OCI-LY3 (cell line): ENCODE measurements at regions not wholly inside any gene's neighbourhood (a gene's known extent, or its start where the extent isn't known, plus 50 kb on each side); places are given as distances from the start of the nearest gene placed in this dataset.

ENCODE experiments used
- H2AFZ ChIP-seq: fragments of 200-600, 300-600 bp; shearing (Covaris generic); 2 replicates; pipeline ENCODE4 v1.6.0; 2014; ENCODE audit warnings: antibody characterized with exemption, low read depth, low read length
- H3K27ac ChIP-seq: fragments of 200-600, 300-600 bp; sonication (generic); 2 replicates; pipeline ENCODE4 v1.5.1; 2014; ENCODE audit warnings: mild to moderate bottlenecking, low read length, moderate library complexity, mixed read lengths
- H3K27me3 ChIP-seq: fragments of 200-600, 300-600 bp; sonication (generic); 2 replicates; pipeline ENCODE4 v1.6.1; 2014; ENCODE audit warnings: low read depth, low read length, mixed read lengths
- H3K36me3 ChIP-seq: fragments of 200-600, 300-600 bp; sonication (generic); replicated peaks from 2 replicates; pipeline ENCODE3; 2014; ENCODE audit warnings: low read depth, low read length, mixed read lengths
- H3K4me1 ChIP-seq: fragments of 300-600, 200-600 bp; sonication (generic); 2 replicates; pipeline ENCODE4 v1.6.1; 2014; ENCODE audit warnings: low read length, mixed read lengths
- H3K4me2 ChIP-seq: fragments of 200-600, 300-600 bp; sonication (generic); 2 replicates; pipeline ENCODE4 v1.6.1; 2014; ENCODE audit warnings: low read length, mixed read lengths
- H3K4me3 ChIP-seq: fragments of 300-600, 200-600 bp; sonication (generic); 2 replicates; pipeline ENCODE4 v1.5.1; 2014; ENCODE audit warnings: antibody characterized with exemption, mild to moderate bottlenecking, low read length, moderate library complexity
- H3K79me2 ChIP-seq: fragments of 300-600, 200-600 bp; shearing (Covaris generic); 2 replicates; pipeline ENCODE4 v1.6.1; 2014; ENCODE audit warnings: mild to moderate bottlenecking, low read length, mixed read lengths
- H3K9ac ChIP-seq: fragments of 300-600, 200-600 bp; shearing (Covaris generic); 2 replicates; pipeline ENCODE4 v1.6.0; 2014; ENCODE audit warnings: mild to moderate bottlenecking, low read length, moderate library complexity
- H3K9me3 ChIP-seq: fragments of 200-600, 300-600 bp; shearing (Covaris generic); 2 replicates; pipeline ENCODE4 v1.6.1; 2014; ENCODE audit warnings: low read length, mixed read lengths; ENCODE audit not compliant: insufficient read depth
- H4K20me1 ChIP-seq: fragments of 200-600, 300-600 bp; sonication (generic); 2 replicates; pipeline ENCODE4 v1.6.1; 2016; ENCODE audit warnings: low read length, mixed read lengths; ENCODE audit not compliant: insufficient read depth
- EZH2phosphoT487 ChIP-seq: fragments of 200-600 bp; shearing (Covaris generic); IDR thresholded peaks from 2 replicates; pipeline ENCODE4 v1.6.1; 2018; ENCODE audit warnings: antibody characterized with exemption, mixed run types, low read depth
- TF ChIP-seq, protein P1 (sequence below): fragments of 200-600, 300-600 bp; sonication (generic); IDR thresholded peaks from 2 replicates; pipeline ENCODE4 v1.5.1; 2014; ENCODE audit warnings: antibody characterized with exemption, low read length, low read depth

DNA sequence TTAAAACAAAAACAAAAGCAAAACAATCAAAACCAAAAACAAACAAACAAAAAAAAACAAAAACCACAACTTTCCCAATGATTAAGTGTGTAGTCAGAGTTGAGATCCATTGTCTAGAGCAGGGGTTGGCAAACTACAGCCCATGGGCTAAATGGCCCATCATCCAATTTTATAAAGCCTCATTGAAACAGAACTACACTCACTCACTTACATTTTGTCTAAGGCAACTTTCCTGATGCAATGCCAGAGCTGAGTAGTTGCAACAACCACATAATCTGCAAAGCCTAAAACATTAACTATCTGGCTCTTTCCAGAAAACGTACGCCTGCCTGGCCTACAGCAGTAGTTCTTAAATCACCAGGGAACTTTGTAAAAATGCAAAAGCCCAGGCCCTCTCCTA, 124.1 kb downstream of the SOX9 start:
- no peak overlapping the region for H3K27ac ChIP-seq

DNA sequence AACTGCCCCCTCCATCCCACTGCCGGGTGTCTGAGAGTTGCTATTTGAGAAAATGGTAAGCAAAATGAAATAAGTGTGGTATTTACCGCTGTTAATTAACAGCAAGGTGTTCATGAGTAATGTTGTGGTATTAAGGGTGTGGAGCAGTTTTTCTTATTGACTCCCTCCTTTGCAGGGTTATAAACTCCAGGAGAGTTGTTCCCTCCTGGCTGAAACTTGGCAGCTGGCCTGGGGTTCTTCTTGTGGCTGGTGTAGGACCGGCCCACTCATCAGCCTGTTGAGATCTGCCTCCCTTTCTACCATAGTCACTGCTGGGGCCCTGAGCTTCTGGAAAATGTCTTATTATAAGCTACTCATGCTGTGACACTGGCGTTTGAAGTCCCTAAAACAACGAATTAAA, 128.6 kb downstream of the SOX9 start:
- H3K4me2 ChIP-seq, result no peak overlapping the region
- H3K4me1 ChIP-seq, result no peaks in the 10 kb centered on the region
- no peak overlapping the region for H3K27ac ChIP-seq
- TF ChIP-seq, protein P1, sequence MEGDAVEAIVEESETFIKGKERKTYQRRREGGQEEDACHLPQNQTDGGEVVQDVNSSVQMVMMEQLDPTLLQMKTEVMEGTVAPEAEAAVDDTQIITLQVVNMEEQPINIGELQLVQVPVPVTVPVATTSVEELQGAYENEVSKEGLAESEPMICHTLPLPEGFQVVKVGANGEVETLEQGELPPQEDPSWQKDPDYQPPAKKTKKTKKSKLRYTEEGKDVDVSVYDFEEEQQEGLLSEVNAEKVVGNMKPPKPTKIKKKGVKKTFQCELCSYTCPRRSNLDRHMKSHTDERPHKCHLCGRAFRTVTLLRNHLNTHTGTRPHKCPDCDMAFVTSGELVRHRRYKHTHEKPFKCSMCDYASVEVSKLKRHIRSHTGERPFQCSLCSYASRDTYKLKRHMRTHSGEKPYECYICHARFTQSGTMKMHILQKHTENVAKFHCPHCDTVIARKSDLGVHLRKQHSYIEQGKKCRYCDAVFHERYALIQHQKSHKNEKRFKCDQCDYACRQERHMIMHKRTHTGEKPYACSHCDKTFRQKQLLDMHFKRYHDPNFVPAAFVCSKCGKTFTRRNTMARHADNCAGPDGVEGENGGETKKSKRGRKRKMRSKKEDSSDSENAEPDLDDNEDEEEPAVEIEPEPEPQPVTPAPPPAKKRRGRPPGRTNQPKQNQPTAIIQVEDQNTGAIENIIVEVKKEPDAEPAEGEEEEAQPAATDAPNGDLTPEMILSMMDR, result no peak
- TF ChIP-seq EZH2phosphoT487, result no peak
- H3K36me3 ChIP-seq, result no peaks in the 10 kb centered on the region
- H3K4me3 ChIP-seq, result no peak overlapping the region
- H3K9me3 ChIP-seq, result no peaks in the 10 kb centered on the region
- no peaks in the 10 kb centered on the region for H4K20me1 ChIP-seq
- H3K27me3 ChIP-seq, result no peaks in the 10 kb centered on the region
- no peaks in the 10 kb centered on the region for H3K79me2 ChIP-seq
- H2AFZ ChIP-seq, result no peak overlapping the region
- H3K9ac ChIP-seq, result no peak overlapping the region

More for the DNA sequence above, 124.1 kb downstream of the SOX9 start:
- Histone ChIP-seq H3K9me3 (no peaks in the 10 kb centered on the region), H3K27me3 (no peaks in the 10 kb centered on the region), H3K4me1 (no peaks in the 10 kb centered on the region), H3K36me3 (no peaks in the 10 kb centered on the region), H3K9ac (no peak overlapping the region), H3K4me3 (no peak overlapping the region), H3K4me2 (no peak overlapping the region), H2AFZ (no peak overlapping the region), H3K79me2 (no peaks in the 10 kb centered on the region), H4K20me1 (no peaks in the 10 kb centered on the region)
- no peak for TF ChIP-seq EZH2phosphoT487
- TF ChIP-seq, protein P1, result no peak

DNA sequence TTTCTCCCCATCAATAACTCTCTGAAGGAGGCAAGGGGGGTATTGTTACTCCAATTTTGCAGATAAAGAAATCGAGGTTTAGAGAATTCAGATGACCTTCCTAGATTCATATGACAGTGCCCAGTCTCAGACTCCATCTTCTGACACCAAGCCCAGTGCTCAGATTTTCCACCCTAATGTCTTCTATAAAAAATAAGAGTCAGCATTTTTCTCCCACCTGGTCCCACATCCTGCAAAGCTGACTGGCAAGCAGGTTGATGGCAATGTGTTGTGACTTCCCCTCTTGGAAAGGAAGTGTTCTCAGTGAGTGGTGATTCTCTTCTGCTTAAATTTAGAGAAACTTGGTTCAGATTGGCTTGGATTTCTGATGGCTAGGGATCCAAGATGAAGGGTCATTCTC, 129.4 kb downstream of the SOX9 start:
- no peaks in the 10 kb centered on the region for H3K79me2 ChIP-seq
- no peaks in the 10 kb centered on the region for H4K20me1 ChIP-seq
- no peak overlapping the region for H3K27ac ChIP-seq
- no peak overlapping the region for H3K4me2 ChIP-seq
- H3K9me3 ChIP-seq, result no peaks in the 10 kb centered on the region
- TF ChIP-seq, protein P1, result no peak
- TF ChIP-seq EZH2phosphoT487, result no peak
- H3K4me3 ChIP-seq, result no peak overlapping the region
- H3K27me3 ChIP-seq, result no peaks in the 10 kb centered on the region
- no peaks in the 10 kb centered on the region for H3K36me3 ChIP-seq
- no peak overlapping the region for H3K9ac ChIP-seq
- no peak overlapping the region for H2AFZ ChIP-seq
- no peaks in the 10 kb centered on the region for H3K4me1 ChIP-seq

DNA sequence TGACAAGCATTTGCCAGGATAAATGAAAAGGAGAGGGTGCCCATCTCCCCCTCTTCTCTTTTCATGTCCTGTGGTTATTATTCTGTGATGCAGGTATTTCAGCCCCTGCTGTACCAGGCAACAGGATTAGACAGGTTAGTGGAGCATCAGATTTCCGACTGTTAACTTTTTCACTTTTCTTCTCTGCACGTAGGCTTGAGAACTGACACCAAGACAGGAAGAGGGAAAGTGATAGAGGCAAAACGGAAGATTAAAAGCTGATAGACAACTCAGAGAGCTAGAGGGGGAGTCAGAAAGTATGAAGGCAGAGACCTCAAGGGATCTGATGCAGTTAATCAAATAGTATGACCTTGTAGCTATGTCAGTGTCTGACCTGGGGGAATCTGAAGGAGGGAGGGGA, 132.8 kb downstream of the SOX9 start:
- Histone ChIP-seq H3K4me2 (no peak overlapping the region), H3K27ac (no peak overlapping the region), H2AFZ (no peak overlapping the region)

More for the DNA sequence above, 132.8 kb downstream of the SOX9 start:
- H3K9ac ChIP-seq, result no peak overlapping the region
- TF ChIP-seq, protein P1, result no peak
- no peak for TF ChIP-seq EZH2phosphoT487
- H3K36me3 ChIP-seq, result no peaks in the 10 kb centered on the region
- H3K79me2 ChIP-seq, result no peaks in the 10 kb centered on the region
- H3K9me3 ChIP-seq, result no peaks in the 10 kb centered on the region
- H3K4me1 ChIP-seq, result no peaks in the 10 kb centered on the region
- H4K20me1 ChIP-seq, result no peaks in the 10 kb centered on the region
- no peak overlapping the region for H3K4me3 ChIP-seq
- no peaks in the 10 kb centered on the region for H3K27me3 ChIP-seq
